ENCODE measurements at regions not wholly inside any gene's neighbourhood (a gene's known extent, or its start where the extent isn't known, plus 50 kb on each side); places are given as distances from the start of the nearest gene placed in this dataset.
"Not testable (repeated sequence)": the region's sequence is repeated elsewhere in the genome, so short reads cannot be mapped to it uniquely, and the experiment has no call there.

DNA sequence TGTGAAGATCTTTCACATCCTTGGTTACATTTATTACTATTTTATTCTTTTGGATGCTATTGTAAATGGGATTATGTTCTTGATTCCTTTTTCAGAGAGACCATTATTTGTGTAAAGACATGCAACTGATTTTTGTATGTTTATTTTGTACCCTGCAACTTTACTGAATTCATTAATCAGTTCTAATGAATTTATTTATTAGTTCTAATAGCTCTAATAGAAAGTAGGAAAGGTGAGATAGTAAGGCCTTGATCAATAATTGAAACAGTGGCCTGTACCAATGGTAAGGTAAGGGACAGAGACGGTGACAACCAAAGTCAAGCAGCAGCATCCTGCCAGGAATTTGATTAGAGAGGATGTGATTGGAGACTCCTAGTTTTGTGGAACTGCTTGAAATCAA, 224.1 kb downstream of the PHLDA1 start:
- no peak overlapping the region for H3K9ac ChIP-seq (ENCODE audit: low read depth, low read length)
- H3K4me2 ChIP-seq (ENCODE audit: low read length): no peak overlapping the region

DNA sequence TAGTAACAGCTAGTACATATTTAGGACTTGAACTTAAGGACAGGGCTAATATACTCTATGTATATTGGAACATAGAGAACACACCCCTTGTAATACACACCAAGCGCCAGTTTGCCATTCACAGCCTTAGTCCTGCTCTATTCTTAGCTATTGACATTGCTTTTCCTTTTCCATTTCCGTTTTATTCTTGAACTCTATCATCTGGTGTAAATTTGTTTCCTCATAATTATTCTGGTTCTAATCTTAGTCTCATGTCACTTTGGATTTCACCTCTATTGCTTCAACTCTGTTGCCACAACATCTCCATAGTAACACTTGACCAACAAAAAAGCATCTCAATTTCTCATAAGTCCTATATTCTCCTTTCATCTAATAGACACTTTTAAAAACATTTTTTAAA, 225.7 kb downstream of the PHLDA1 start:
- Histone ChIP-seq H3K4me1 (ENCODE audit: control insufficient read depth, insufficient read depth, low read length) (no peaks in the 10 kb centered on the region), H3K4me3 (ENCODE audit: low read length) (no peak overlapping the region), H3K4me2 (ENCODE audit: low read length) (no peak overlapping the region), H3K36me3 (ENCODE audit: insufficient read depth, low read length) (no peaks in the 10 kb centered on the region), H3K9me3 (replicated peaks; ENCODE audit: low read length) (no peaks in the 10 kb centered on the region), H3K27me3 (ENCODE audit: control insufficient read depth, insufficient read depth, low read length) (no peaks in the 10 kb centered on the region), H3K9ac (ENCODE audit: low read depth, low read length) (no peak overlapping the region)

More for the DNA sequence above, 224.1 kb downstream of the PHLDA1 start:
- H3K9me3 ChIP-seq (replicated peaks; ENCODE audit: low read length): no peaks in the 10 kb centered on the region
- H3K4me1 ChIP-seq (ENCODE audit: control insufficient read depth, insufficient read depth, low read length): peaks cover 5% of the 10 kb centered on the region
- H3K27me3 ChIP-seq (ENCODE audit: control insufficient read depth, insufficient read depth, low read length): no peaks in the 10 kb centered on the region
- H3K36me3 ChIP-seq (ENCODE audit: insufficient read depth, low read length): no peaks in the 10 kb centered on the region
- no peak overlapping the region for H3K4me3 ChIP-seq (ENCODE audit: low read length)

DNA sequence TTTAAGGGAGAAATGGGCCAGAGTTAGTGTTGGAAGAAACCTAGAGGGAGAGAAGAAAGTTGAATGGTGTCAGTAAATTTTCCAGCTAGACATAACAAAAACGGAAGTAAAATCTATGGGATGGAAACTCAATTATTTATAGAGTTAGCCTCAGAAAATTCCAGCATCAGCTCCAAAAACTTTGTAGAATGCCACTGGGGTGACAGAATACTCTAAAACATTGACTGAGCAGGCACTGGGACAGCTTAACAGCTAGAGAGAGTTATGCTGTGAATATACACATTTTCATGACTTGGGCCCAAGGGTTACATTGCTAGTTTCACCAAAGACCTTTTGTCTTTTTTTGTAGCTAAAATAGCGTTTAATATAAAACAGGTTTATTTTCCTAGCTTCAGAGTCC, 226.3 kb downstream of the PHLDA1 start:
- H3K36me3 ChIP-seq (ENCODE audit: insufficient read depth, low read length): no peaks in the 10 kb centered on the region
- H3K4me1 ChIP-seq (ENCODE audit: control insufficient read depth, insufficient read depth, low read length): no peaks in the 10 kb centered on the region
- H3K4me3 ChIP-seq (ENCODE audit: low read length): no peak overlapping the region
- no peak overlapping the region for H3K4me2 ChIP-seq (ENCODE audit: low read length)
- H3K9me3 ChIP-seq (replicated peaks; ENCODE audit: low read length): no peaks in the 10 kb centered on the region
- no peaks in the 10 kb centered on the region for H3K27me3 ChIP-seq (ENCODE audit: control insufficient read depth, insufficient read depth, low read length)
- no peak overlapping the region for H3K9ac ChIP-seq (ENCODE audit: low read depth, low read length)

DNA sequence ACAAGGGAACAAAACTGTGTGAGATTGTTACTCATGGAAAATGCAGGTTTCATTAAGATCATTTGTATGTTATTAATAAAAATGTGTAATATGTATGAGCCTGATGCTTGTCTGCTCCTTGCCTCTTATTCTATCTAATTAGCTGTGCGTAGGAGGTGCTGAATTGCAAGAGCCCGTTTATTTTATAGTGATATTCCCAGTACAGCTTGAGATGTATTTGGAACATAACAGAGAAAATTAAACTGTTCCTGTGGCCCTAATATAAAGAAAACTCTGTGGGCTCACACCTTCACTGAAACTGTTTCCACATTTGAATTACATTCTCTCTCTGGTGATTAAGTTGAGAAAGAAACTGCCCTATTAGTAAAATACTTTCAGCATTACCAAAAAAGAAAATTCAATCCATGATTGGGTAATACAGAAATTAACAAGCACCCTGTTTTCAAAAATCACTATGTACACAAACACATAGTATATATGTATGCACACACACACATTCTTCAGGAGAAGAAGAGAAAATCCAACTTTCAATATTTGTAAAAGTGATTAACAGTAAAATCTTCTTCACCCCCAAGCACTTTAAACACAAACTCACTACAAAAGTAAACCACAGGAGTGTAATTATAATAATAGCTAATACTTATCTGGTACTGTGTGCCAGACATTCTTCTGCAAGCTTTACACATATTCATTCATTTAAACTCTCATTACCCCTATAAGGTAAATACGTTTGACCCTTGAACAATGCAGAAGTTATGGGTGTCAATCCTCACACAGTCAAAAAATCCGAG, 233.2 kb downstream of the PHLDA1 start:
- Histone ChIP-seq H3K36me3 (ENCODE audit: insufficient read depth, low read length) (no peaks in the 10 kb centered on the region), H3K4me2 (ENCODE audit: low read length) (no peak overlapping the region), H3K9me3 (replicated peaks; ENCODE audit: low read length) (no peaks in the 10 kb centered on the region), H3K4me1 (ENCODE audit: control insufficient read depth, insufficient read depth, low read length) (no peaks in the 10 kb centered on the region), H3K4me3 (ENCODE audit: low read length) (no peak overlapping the region), H3K27me3 (ENCODE audit: control insufficient read depth, insufficient read depth, low read length) (no peaks in the 10 kb centered on the region), H3K9ac (ENCODE audit: low read depth, low read length) (no peak overlapping the region)

GRCh38 chr12:75795125-75795524, 236.5 kb downstream of the PHLDA1 start:
- Histone ChIP-seq H3K9me3 (replicated peaks; ENCODE audit: low read length) (no peaks in the 10 kb centered on the region), H3K36me3 (ENCODE audit: insufficient read depth, low read length) (no peaks in the 10 kb centered on the region), H3K4me2 (ENCODE audit: low read length) (no peak overlapping the region), H3K4me3 (ENCODE audit: low read length) (no peak overlapping the region), H3K9ac (ENCODE audit: low read depth, low read length) (no peak overlapping the region), H3K27me3 (ENCODE audit: control insufficient read depth, insufficient read depth, low read length) (no peaks in the 10 kb centered on the region), H3K4me1 (ENCODE audit: control insufficient read depth, insufficient read depth, low read length) (peaks cover 2% of the 10 kb centered on the region)

DNA sequence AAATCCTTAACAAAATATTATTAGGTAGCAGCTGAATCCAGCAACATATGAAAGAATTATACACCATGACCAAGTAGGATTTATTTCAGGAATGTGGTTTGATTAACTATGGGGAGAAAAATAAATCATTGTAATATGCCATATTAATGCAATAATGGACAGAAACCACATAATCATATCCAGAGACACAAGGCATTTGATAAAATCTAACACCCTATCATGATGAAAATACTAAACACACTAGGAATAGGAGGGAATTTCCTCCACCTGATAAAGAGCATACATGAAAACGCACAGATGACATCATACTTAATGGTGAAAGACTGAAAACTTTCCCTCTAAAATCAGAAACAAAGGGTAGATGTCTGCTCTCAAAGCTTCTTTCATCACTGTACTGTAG, 238.9 kb downstream of the PHLDA1 start:
- Histone ChIP-seq H3K4me1 (ENCODE audit: control insufficient read depth, insufficient read depth, low read length) (peaks cover 3% of the 10 kb centered on the region), H3K27me3 (ENCODE audit: control insufficient read depth, insufficient read depth, low read length) (no peaks in the 10 kb centered on the region), H3K4me3 (ENCODE audit: low read length) (no peak overlapping the region), H3K36me3 (ENCODE audit: insufficient read depth, low read length) (no peaks in the 10 kb centered on the region), H3K4me2 (ENCODE audit: low read length) (no peak overlapping the region), H3K9me3 (replicated peaks; ENCODE audit: low read length) (no peaks in the 10 kb centered on the region), H3K9ac (ENCODE audit: low read depth, low read length) (no peak overlapping the region)

DNA sequence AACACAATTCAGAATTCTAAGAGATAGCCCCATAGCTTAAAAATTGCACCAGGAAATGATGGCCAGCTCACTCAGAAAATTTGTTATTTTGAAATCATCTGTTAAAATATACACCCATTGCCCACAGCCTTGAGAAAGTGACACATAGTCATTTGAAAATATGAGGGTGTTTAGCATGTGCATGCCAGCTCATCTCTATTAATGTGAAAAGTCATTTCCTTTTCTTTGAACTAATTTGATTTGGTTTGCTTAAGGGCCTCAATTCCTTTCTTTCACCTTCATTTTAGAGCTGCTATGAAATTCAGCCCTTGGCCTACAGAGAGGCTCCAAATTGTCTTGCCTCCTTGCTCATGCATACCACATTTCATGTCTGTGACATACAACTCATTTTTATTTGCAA, 241.4 kb downstream of the PHLDA1 start:
- no peak overlapping the region for H3K4me3 ChIP-seq (ENCODE audit: low read length)
- H3K4me1 ChIP-seq (ENCODE audit: control insufficient read depth, insufficient read depth, low read length): peaks cover 3% of the 10 kb centered on the region
- no peak overlapping the region for H3K9ac ChIP-seq (ENCODE audit: low read depth, low read length)
- no peaks in the 10 kb centered on the region for H3K36me3 ChIP-seq (ENCODE audit: insufficient read depth, low read length)
- no peaks in the 10 kb centered on the region for H3K9me3 ChIP-seq (replicated peaks; ENCODE audit: low read length)
- H3K27me3 ChIP-seq (ENCODE audit: control insufficient read depth, insufficient read depth, low read length): no peaks in the 10 kb centered on the region
- H3K4me2 ChIP-seq (ENCODE audit: low read length): no peak overlapping the region

DNA sequence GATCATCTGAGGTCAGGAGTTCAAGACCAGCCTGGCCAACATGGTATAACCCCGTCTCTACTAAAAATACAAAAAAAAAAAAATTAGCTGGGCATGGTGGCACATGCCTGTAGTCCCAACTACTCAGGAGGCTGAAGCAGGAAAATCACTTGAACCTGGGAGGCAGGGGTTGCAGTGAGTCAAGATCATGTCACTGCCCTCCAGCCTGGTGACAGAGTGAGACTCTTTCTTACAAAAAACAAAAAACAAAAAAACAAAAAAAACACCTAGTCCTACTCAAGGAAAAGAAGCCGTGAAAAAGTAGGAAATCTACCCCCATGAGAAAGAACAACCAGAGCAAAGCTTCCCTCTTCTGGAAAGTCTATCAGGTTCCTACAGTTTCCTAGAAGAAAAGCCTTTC, 244.4 kb downstream of the PHLDA1 start:
- not testable (repeated sequence) for H3K9me3 ChIP-seq (replicated peaks; ENCODE audit: low read length); H3K9ac ChIP-seq (ENCODE audit: low read depth, low read length); H3K36me3 ChIP-seq (ENCODE audit: insufficient read depth, low read length); H3K27me3 ChIP-seq (ENCODE audit: control insufficient read depth, insufficient read depth, low read length); H3K4me1 ChIP-seq (ENCODE audit: control insufficient read depth, insufficient read depth, low read length); H3K4me3 ChIP-seq (ENCODE audit: low read length); H3K4me2 ChIP-seq (ENCODE audit: low read length)

DNA sequence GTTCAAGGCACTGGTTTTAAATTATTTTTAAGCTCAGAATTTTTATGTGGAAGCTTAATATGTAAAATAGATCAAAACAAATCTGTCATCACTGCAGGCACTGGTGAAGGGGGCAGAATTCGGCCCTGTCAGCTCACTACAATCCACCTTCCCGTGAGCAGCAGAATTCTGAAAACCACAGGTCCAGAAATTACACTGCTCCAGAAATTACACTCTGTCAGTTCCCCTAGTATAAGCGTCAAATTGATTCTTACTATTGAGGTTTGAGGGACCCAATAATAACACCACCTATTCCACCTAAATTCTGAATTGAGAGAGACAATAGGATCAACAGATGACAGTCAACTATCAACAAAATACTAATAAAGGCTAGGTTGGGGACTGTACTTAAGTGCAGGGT, 245.5 kb downstream of the PHLDA1 start:
- no peaks in the 10 kb centered on the region for H3K9me3 ChIP-seq (replicated peaks; ENCODE audit: low read length)
- no peak overlapping the region for H3K9ac ChIP-seq (ENCODE audit: low read depth, low read length)
- H3K27me3 ChIP-seq (ENCODE audit: control insufficient read depth, insufficient read depth, low read length): no peaks in the 10 kb centered on the region
- H3K36me3 ChIP-seq (ENCODE audit: insufficient read depth, low read length): no peaks in the 10 kb centered on the region
- no peak overlapping the region for H3K4me2 ChIP-seq (ENCODE audit: low read length)
- no peak overlapping the region for H3K4me3 ChIP-seq (ENCODE audit: low read length)
- H3K4me1 ChIP-seq (ENCODE audit: control insufficient read depth, insufficient read depth, low read length): peaks cover 20% of the 10 kb centered on the region

DNA sequence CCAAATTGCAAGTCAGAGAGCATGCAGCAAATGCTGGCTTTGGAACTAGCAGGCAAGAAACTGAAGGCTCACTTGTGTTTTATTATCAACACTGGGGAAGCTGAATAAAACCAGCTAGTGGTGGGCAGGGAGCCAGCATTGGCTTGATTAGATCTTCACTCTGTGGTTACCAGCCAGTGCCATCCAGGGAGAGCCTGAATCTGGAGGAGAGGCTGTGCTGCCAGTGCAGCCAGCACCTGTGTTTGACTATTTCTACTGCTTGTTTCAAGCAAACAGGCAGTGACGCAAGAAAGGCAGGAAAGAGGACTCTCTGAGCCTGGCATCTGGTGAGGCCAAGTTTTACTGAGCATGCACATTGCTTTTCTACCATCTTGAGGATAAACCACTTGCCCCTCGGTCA, 247.0 kb downstream of the PHLDA1 start:
- no peak overlapping the region for H3K4me2 ChIP-seq (ENCODE audit: low read length)
- H3K36me3 ChIP-seq (ENCODE audit: insufficient read depth, low read length): no peaks in the 10 kb centered on the region
- peaks cover 20% of the 10 kb centered on the region for H3K4me1 ChIP-seq (ENCODE audit: control insufficient read depth, insufficient read depth, low read length)
- no peaks in the 10 kb centered on the region for H3K27me3 ChIP-seq (ENCODE audit: control insufficient read depth, insufficient read depth, low read length)
- no peak overlapping the region for H3K9ac ChIP-seq (ENCODE audit: low read depth, low read length)
- H3K4me3 ChIP-seq (ENCODE audit: low read length): no peak overlapping the region
- no peaks in the 10 kb centered on the region for H3K9me3 ChIP-seq (replicated peaks; ENCODE audit: low read length)

GRCh38 chr12:75783093-75783877, 248.3 kb downstream of the PHLDA1 start:
- Histone ChIP-seq H3K9me3 (replicated peaks; ENCODE audit: low read length) (no peaks in the 10 kb centered on the region), H3K9ac (ENCODE audit: low read depth, low read length) (no peak overlapping the region), H3K36me3 (ENCODE audit: insufficient read depth, low read length) (no peaks in the 10 kb centered on the region), H3K4me2 (ENCODE audit: low read length) (no peak overlapping the region), H3K4me3 (ENCODE audit: low read length) (no peak overlapping the region), H3K4me1 (ENCODE audit: control insufficient read depth, insufficient read depth, low read length) (peaks cover 20% of the 10 kb centered on the region), H3K27me3 (ENCODE audit: control insufficient read depth, insufficient read depth, low read length) (no peaks in the 10 kb centered on the region)
